ENCODE measurements at regions not wholly inside any gene's neighbourhood (a gene's known extent, or its start where the extent isn't known, plus 50 kb on each side); places are given as distances from the start of the nearest gene placed in this dataset.

- no peak overlapping the region for H3K9ac ChIP-seq
- no peak overlapping the region for H3K4me2 ChIP-seq
- H4K20me1 ChIP-seq (ENCODE audit: insufficient read depth): no peaks in the 10 kb centered on the region
- H3K36me3 ChIP-seq (ENCODE audit: insufficient read depth): no peaks in the 10 kb centered on the region
- no peaks in the 10 kb centered on the region for H3K79me2 ChIP-seq (ENCODE audit: insufficient read depth, low read depth)
- TF ChIP-seq CTCF (conservative IDR thresholded peaks at IDR 0.05; ENCODE audit: low read depth, low read length): no peak
- H3K4me3 ChIP-seq (IDR thresholded peaks at IDR 0.05; ENCODE audit: insufficient read depth, low read depth, low read length): no peak overlapping the region
- no peak overlapping the region for H3K27ac ChIP-seq
- no peaks in the 10 kb centered on the region for H3K4me1 ChIP-seq (ENCODE audit: low read depth, poor library complexity, severe bottlenecking)
- no peak overlapping the region for H2AFZ ChIP-seq (ENCODE audit: low read depth)
- no peaks in the 10 kb centered on the region for H3K27me3 ChIP-seq (ENCODE audit: insufficient read depth, low read depth)
These were observed 62.4 kb upstream of the TRPM1 start for GRCh38 chr15:31163769-31164572.

GRCh38 chr15:31164573-31164912, 63.0 kb upstream of the TRPM1 start:
- H3K9ac ChIP-seq: no peak overlapping the region
- H3K4me2 ChIP-seq: no peak overlapping the region
- no peak overlapping the region for H3K4me3 ChIP-seq (IDR thresholded peaks at IDR 0.05; ENCODE audit: insufficient read depth, low read depth, low read length)
- no peaks in the 10 kb centered on the region for H3K4me1 ChIP-seq (ENCODE audit: low read depth, poor library complexity, severe bottlenecking)
- no peak for TF ChIP-seq CTCF (conservative IDR thresholded peaks at IDR 0.05; ENCODE audit: low read depth, low read length)
- no peak overlapping the region for H3K27ac ChIP-seq
- H3K27me3 ChIP-seq (ENCODE audit: insufficient read depth, low read depth): no peaks in the 10 kb centered on the region
- H2AFZ ChIP-seq (ENCODE audit: low read depth): no peak overlapping the region
- no peaks in the 10 kb centered on the region for H4K20me1 ChIP-seq (ENCODE audit: insufficient read depth)
- H3K79me2 ChIP-seq (ENCODE audit: insufficient read depth, low read depth): no peaks in the 10 kb centered on the region
- no peaks in the 10 kb centered on the region for H3K36me3 ChIP-seq (ENCODE audit: insufficient read depth)

GRCh38 chr15:31169558-31169957, 68.0 kb upstream of the TRPM1 start:
- no peak overlapping the region for H3K9ac ChIP-seq
- no peak for TF ChIP-seq CTCF (conservative IDR thresholded peaks at IDR 0.05; ENCODE audit: low read depth, low read length)
- H4K20me1 ChIP-seq (ENCODE audit: insufficient read depth): no peaks in the 10 kb centered on the region
- no peak overlapping the region for H2AFZ ChIP-seq (ENCODE audit: low read depth)
- no peak overlapping the region for H3K27ac ChIP-seq
- H3K36me3 ChIP-seq (ENCODE audit: insufficient read depth): no peaks in the 10 kb centered on the region
- no peaks in the 10 kb centered on the region for H3K27me3 ChIP-seq (ENCODE audit: insufficient read depth, low read depth)
- no peak overlapping the region for H3K4me2 ChIP-seq
- H3K79me2 ChIP-seq (ENCODE audit: insufficient read depth, low read depth): no peaks in the 10 kb centered on the region
- H3K4me3 ChIP-seq (IDR thresholded peaks at IDR 0.05; ENCODE audit: insufficient read depth, low read depth, low read length): no peak overlapping the region
- peaks cover 4% of the 10 kb centered on the region for H3K4me1 ChIP-seq (ENCODE audit: low read depth, poor library complexity, severe bottlenecking)

- no peak overlapping the region for H3K9ac ChIP-seq
- no peaks in the 10 kb centered on the region for H3K79me2 ChIP-seq (ENCODE audit: insufficient read depth, low read depth)
- H4K20me1 ChIP-seq (ENCODE audit: insufficient read depth): no peaks in the 10 kb centered on the region
- TF ChIP-seq CTCF (conservative IDR thresholded peaks at IDR 0.05; ENCODE audit: low read depth, low read length): no peak
- H3K4me3 ChIP-seq (IDR thresholded peaks at IDR 0.05; ENCODE audit: insufficient read depth, low read depth, low read length): no peak overlapping the region
- no peak overlapping the region for H2AFZ ChIP-seq (ENCODE audit: low read depth)
- H3K4me1 ChIP-seq (ENCODE audit: low read depth, poor library complexity, severe bottlenecking): peaks cover 15% of the 10 kb centered on the region
- H3K27ac ChIP-seq: no peak overlapping the region
- H3K27me3 ChIP-seq (ENCODE audit: insufficient read depth, low read depth): no peaks in the 10 kb centered on the region
- H3K36me3 ChIP-seq (ENCODE audit: insufficient read depth): no peaks in the 10 kb centered on the region
- no peak overlapping the region for H3K4me2 ChIP-seq
These were observed 70.2 kb upstream of the TRPM1 start for GRCh38 chr15:31171731-31172130.
